ENCODE measurements at regions not wholly inside any gene's neighbourhood (a gene's known extent, or its start where the extent isn't known, plus 50 kb on each side); places are given as distances from the start of the nearest gene placed in this dataset.

DNA sequence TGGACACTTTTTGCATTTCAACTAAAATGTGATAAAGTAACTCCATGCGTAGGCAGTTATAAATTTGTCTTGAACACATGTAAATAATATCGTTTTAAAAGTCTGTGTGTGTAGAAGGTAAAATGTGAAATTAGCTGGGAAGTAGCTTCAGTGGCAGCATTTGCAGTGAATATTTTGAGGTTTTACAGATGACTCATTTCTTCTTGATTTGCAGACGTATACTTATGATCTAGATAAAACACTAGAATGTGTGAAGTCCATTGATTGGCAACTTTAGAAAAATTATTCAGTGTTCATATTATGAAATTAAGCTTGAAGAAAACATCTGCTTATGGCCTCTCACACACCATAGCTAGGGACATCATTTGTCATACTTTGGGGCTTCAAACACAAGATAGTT is 788.6 kb upstream of the NOVA1 start:
- H3K36me3 ChIP-seq: no peaks in the 10 kb centered on the region
- ATAC-seq: no peak
- no peaks in the 10 kb centered on the region for H3K4me1 ChIP-seq
- no peak overlapping the region for H3K27ac ChIP-seq
- no peak overlapping the region for H3K4me3 ChIP-seq
- TF ChIP-seq, protein P1, sequence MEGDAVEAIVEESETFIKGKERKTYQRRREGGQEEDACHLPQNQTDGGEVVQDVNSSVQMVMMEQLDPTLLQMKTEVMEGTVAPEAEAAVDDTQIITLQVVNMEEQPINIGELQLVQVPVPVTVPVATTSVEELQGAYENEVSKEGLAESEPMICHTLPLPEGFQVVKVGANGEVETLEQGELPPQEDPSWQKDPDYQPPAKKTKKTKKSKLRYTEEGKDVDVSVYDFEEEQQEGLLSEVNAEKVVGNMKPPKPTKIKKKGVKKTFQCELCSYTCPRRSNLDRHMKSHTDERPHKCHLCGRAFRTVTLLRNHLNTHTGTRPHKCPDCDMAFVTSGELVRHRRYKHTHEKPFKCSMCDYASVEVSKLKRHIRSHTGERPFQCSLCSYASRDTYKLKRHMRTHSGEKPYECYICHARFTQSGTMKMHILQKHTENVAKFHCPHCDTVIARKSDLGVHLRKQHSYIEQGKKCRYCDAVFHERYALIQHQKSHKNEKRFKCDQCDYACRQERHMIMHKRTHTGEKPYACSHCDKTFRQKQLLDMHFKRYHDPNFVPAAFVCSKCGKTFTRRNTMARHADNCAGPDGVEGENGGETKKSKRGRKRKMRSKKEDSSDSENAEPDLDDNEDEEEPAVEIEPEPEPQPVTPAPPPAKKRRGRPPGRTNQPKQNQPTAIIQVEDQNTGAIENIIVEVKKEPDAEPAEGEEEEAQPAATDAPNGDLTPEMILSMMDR (IDR thresholded peaks at IDR 0.05): no peak
- H3K9me3 ChIP-seq: no peaks in the 10 kb centered on the region
- H3K27me3 ChIP-seq (ENCODE audit: low read depth): no peaks in the 10 kb centered on the region
- no peak for DNase-seq
- intact Hi-C loops (cut with DNase I): no loop called here

DNA sequence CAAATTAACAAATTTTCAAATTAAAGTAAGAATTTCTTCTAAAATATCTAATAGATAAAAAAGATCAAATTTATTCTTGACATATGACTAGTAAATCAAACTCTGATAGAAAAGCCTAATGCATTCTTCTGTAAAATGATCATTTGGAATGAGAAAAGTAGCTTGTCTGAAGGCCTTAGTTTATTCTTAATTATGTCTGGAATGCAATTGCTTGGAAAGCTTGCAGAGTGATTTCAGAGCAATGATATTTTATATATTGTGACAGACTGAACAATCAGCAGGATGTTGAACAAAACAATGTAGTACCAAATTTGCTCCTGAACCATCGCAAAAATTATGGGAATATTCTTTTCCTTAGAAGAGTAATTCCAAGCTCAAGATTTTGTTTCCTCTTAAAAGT is 789.6 kb upstream of the NOVA1 start:
- Histone ChIP-seq H3K4me3 (no peak overlapping the region), H3K27ac (no peak overlapping the region), H3K27me3 (ENCODE audit: low read depth) (no peaks in the 10 kb centered on the region), H3K4me1 (no peaks in the 10 kb centered on the region), H3K9me3 (no peaks in the 10 kb centered on the region), H3K36me3 (no peaks in the 10 kb centered on the region)
- intact Hi-C loops (cut with DNase I): no loop called here
- DNase-seq (no peak), ATAC-seq (no peak)
- TF ChIP-seq, protein P1 (IDR thresholded peaks at IDR 0.05): no peak

GRCh38 chr14:27389402-27389801 is 791.6 kb upstream of the NOVA1 start:
- no peak overlapping the region for H3K4me3 ChIP-seq
- no peak overlapping the region for H3K27ac ChIP-seq
- no peaks in the 10 kb centered on the region for H3K27me3 ChIP-seq (ENCODE audit: low read depth)
- no peaks in the 10 kb centered on the region for H3K9me3 ChIP-seq
- DNase-seq: no peak
- H3K36me3 ChIP-seq: no peaks in the 10 kb centered on the region
- ATAC-seq: no peak
- TF ChIP-seq, protein P1 (IDR thresholded peaks at IDR 0.05): no peak
- H3K4me1 ChIP-seq: no peaks in the 10 kb centered on the region
- intact Hi-C loops (cut with DNase I): no loop called here

DNA sequence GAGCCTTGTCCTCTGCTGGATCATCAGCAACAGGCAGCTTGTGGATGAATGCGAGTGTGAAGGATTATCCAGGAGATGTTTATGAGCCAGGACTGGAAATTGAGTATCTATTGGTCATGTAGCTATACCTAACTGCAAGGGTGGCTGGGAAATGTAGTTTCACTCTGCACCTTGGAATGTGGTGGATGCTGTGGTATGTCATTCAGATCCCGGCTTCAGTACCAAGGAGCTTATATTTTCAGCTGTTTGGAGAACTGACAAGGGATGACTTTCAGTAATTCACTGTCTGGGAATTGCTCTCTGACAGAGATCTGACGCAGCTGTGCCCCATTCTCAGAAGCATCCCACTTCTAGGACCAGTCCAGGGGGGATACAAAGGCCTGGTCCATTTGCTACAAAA is 792.3 kb upstream of the NOVA1 start:
- TF ChIP-seq, protein P1 (IDR thresholded peaks at IDR 0.05): no peak
- no peaks in the 10 kb centered on the region for H3K36me3 ChIP-seq
- DNase-seq (no peak), ATAC-seq (no peak)
- intact Hi-C loops (cut with DNase I): no loop called here
- no peak overlapping the region for H3K27ac ChIP-seq
- H3K4me3 ChIP-seq: no peak overlapping the region
- H3K9me3 ChIP-seq: no peaks in the 10 kb centered on the region
- H3K27me3 ChIP-seq (ENCODE audit: low read depth): no peaks in the 10 kb centered on the region
- H3K4me1 ChIP-seq: no peaks in the 10 kb centered on the region

GRCh38 chr14:27391331-27391730 is 793.5 kb upstream of the NOVA1 start:
- Histone ChIP-seq H3K27me3 (ENCODE audit: low read depth) (no peaks in the 10 kb centered on the region), H3K9me3 (no peaks in the 10 kb centered on the region), H3K36me3 (no peaks in the 10 kb centered on the region), H3K4me1 (no peaks in the 10 kb centered on the region), H3K27ac (no peak overlapping the region), H3K4me3 (no peak overlapping the region)
- DNase-seq (no peak), ATAC-seq (no peak)
- intact Hi-C loops (cut with DNase I): no loop called here
- TF ChIP-seq, protein P1 (IDR thresholded peaks at IDR 0.05): no peak

GRCh38 chr14:27392153-27392552 is 794.3 kb upstream of the NOVA1 start:
- Histone ChIP-seq H3K27me3 (ENCODE audit: low read depth) (no peaks in the 10 kb centered on the region), H3K36me3 (no peaks in the 10 kb centered on the region), H3K9me3 (no peaks in the 10 kb centered on the region), H3K4me1 (no peaks in the 10 kb centered on the region), H3K4me3 (no peak overlapping the region), H3K27ac (no peak overlapping the region)
- ATAC-seq (no peak), DNase-seq (no peak)
- TF ChIP-seq, protein P1 (IDR thresholded peaks at IDR 0.05): no peak
- intact Hi-C loops (cut with DNase I): no loop called here
